Omental fat pad (tissue), 3 donors: ENCODE measurements at regions not wholly inside any gene's neighbourhood (a gene's known extent, or its start where the extent isn't known, plus 50 kb on each side); places are given as distances from the start of the nearest gene placed in this dataset.

Source experiments
- ATAC-seq: fragments of 150-250 bp; one replicate; pipeline ENCODE4 v1.9.1; 2016; ENCODE audit warnings: mild to moderate bottlenecking, moderate library complexity; ENCODE audit not compliant: low FRiP score
- DNase-seq: peaks from one replicate; pipeline ENCODE4 v3.0.0-alpha.2; 2019; ENCODE audit warnings: low spot score
- TF ChIP-seq, protein P1 (sequence below), 3 donors: fragments of 450-650 bp; IDR thresholded peaks; one replicate each; pipeline ENCODE4 v1.5.1; 2016 to 2017; ENCODE audit warnings: antibody characterized with exemption in 3 of 3, mild to moderate bottlenecking in 3 of 3, moderate library complexity in 2 of 3

GRCh38 chr9:89879701-89880100 lies 274.9 kb downstream of the GADD45G start:
- TF ChIP-seq, protein P1, sequence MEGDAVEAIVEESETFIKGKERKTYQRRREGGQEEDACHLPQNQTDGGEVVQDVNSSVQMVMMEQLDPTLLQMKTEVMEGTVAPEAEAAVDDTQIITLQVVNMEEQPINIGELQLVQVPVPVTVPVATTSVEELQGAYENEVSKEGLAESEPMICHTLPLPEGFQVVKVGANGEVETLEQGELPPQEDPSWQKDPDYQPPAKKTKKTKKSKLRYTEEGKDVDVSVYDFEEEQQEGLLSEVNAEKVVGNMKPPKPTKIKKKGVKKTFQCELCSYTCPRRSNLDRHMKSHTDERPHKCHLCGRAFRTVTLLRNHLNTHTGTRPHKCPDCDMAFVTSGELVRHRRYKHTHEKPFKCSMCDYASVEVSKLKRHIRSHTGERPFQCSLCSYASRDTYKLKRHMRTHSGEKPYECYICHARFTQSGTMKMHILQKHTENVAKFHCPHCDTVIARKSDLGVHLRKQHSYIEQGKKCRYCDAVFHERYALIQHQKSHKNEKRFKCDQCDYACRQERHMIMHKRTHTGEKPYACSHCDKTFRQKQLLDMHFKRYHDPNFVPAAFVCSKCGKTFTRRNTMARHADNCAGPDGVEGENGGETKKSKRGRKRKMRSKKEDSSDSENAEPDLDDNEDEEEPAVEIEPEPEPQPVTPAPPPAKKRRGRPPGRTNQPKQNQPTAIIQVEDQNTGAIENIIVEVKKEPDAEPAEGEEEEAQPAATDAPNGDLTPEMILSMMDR (IDR thresholded peaks at IDR 0.05): no peak
- no peak for ATAC-seq
- DNase-seq: no peak

DNA sequence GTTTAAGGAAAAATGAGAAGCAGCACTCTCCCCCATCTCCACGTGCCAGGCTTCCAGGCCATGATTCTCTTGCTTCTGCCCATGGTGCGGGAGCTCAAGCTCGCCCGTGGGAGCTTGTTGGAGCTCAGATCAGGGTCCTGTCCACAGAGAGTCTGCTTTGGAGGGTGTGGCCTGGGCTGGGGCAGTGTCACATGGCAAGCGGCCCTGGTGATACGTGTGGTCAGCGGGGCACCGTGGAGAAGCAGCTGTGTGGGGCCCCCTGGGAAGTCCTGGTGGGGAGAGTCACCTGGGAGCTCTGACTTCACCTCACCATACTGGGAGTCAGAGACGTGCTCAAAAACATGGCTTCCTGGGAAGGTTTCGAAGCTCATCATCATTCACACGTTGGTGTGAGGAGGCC lies 275.3 kb downstream of the GADD45G start:
- no peak for ATAC-seq
- DNase-seq: no peak
- TF ChIP-seq, protein P1 (IDR thresholded peaks at IDR 0.05): no peak

DNA sequence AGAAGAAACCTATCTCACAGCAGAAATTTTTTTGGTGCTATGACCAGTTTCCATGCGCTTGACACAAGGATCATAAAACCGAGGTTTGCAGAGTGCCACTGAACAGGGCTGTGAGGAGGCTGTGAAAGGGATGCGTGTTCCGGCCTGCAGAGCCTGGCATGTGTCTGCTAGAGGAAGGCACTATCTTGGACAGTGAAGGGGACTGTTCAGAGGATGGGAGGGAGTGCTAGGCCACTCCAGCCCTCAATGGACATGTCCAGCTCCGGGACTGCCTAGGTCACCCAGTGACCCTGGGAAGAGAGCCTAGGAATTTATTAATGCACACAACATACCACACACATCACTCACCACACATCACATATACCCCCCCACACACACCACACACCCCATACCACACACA lies 275.9 kb downstream of the GADD45G start:
- no peak for ATAC-seq

GRCh38 chr9:89881431-89881830 lies 276.6 kb downstream of the GADD45G start:
- no peak for DNase-seq
- TF ChIP-seq, protein P1 (IDR thresholded peaks at IDR 0.05): no peak
- no peak for ATAC-seq

More for the DNA sequence above, 275.9 kb downstream of the GADD45G start:
- TF ChIP-seq, protein P1 (IDR thresholded peaks at IDR 0.05): no peak
- no peak for DNase-seq

GRCh38 chr9:89882930-89883361 lies 278.1 kb downstream of the GADD45G start:
- ATAC-seq: no peak
- DNase-seq: no peak
- TF ChIP-seq, protein P1 (IDR thresholded peaks at IDR 0.05): no peak

DNA sequence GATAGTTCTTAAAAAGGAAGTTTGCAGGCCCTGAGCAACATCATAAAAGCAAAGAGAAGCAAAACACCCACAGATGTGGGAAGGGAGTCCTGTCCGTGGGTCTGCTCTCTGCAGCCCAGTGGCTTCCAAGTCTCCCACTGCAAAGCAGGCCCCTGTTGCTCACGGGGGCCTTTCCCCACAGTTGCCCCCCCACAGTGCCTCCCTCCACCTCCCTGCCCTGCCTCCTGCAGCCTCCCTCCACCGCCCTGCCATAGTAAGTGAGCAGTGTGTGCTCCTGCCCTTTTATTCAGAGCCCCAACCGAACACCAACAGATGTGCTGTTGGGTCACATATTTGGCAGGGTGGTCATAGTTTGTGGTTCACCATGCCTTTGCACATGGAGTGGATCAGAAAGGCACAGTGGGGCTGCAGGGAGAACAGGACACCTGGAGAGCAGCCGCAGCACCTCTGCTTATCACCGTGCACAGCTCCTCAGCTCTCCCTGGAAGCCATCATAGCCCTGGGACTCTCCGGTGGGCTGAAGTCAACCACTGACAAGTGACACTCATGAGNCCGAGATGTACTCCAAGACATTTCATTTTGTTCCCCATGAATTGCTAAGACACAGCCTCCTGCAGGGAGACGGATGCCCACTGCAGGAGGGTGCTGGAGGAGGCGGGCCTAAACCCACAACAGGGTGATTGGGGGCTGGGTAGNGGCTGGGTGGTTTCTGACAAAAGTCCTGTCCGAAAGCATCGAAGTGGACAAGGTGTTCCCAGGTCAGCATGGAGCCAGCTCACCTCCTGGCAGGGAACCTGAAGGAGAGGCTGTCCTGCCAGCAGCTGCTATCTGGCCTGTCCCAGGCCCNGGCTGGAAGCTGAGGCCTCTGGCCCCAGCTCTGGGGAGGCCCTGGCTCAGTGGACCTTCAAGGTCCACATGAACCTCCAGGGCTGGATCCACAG lies 278.9 kb downstream of the GADD45G start:
- TF ChIP-seq, protein P1 (IDR thresholded peaks at IDR 0.05): no peak
- DNase-seq (no peak), ATAC-seq (no peak)
